GM19397 (cell line): ENCODE measurements at regions not wholly inside any gene's neighbourhood (a gene's known extent, or its start where the extent isn't known, plus 50 kb on each side); places are given as distances from the start of the nearest gene placed in this dataset.

Experiments used
- ATAC-seq: cut with Tn5 transposase; IDR thresholded peaks from one replicate; pipeline ENCODE4 v1.9.1; 2021; ENCODE audit warnings: mild to moderate bottlenecking, moderate library complexity; ENCODE audit not compliant: unreplicated experiment

GRCh38 chr5:8048920-8049319 lies 180.0 kb downstream of the MTRR start:
- no peak for ATAC-seq

GRCh38 chr5:8050616-8051175 lies 181.7 kb downstream of the MTRR start:
- no peak for ATAC-seq

- ATAC-seq: no peak
These were observed 184.3 kb downstream of the MTRR start for GRCh38 chr5:8053270-8053669.

- ATAC-seq: no peak
These were observed 188.8 kb downstream of the MTRR start for GRCh38 chr5:8057769-8058168.

- no peak for ATAC-seq
These were observed 189.8 kb downstream of the MTRR start for GRCh38 chr5:8058616-8059190.

- ATAC-seq: no peak
These were observed 190.4 kb downstream of the MTRR start for GRCh38 chr5:8059337-8059736.

GRCh38 chr5:8060235-8060952 lies 191.4 kb downstream of the MTRR start:
- no peak for ATAC-seq

- ATAC-seq: no peak
These were observed 192.0 kb downstream of the MTRR start for GRCh38 chr5:8060953-8061429.

GRCh38 chr5:8062521-8062920 lies 193.6 kb downstream of the MTRR start:
- ATAC-seq: no peak

GRCh38 chr5:8068078-8068477 lies 199.1 kb downstream of the MTRR start:
- no peak for ATAC-seq

GRCh38 chr5:8070138-8070537 lies 201.2 kb downstream of the MTRR start:
- ATAC-seq: no peak

- ATAC-seq: no peak
These were observed 210.1 kb downstream of the MTRR start for GRCh38 chr5:8079056-8079455.

GRCh38 chr5:8081179-8081578 lies 212.2 kb downstream of the MTRR start:
- peak; percentile 50 for ATAC-seq

GRCh38 chr5:8093669-8094068 lies 224.7 kb downstream of the MTRR start:
- ATAC-seq: no peak

- no peak for ATAC-seq
These were observed 225.4 kb downstream of the MTRR start for GRCh38 chr5:8094304-8094703.

- no peak for ATAC-seq
These were observed 228.2 kb downstream of the MTRR start for GRCh38 chr5:8097146-8097545.

- no peak for ATAC-seq
These were observed 229.1 kb downstream of the MTRR start for GRCh38 chr5:8098081-8098480.

GRCh38 chr5:8102714-8103113 lies 233.8 kb downstream of the MTRR start:
- ATAC-seq: no peak

GRCh38 chr5:8114597-8115266 lies 245.8 kb downstream of the MTRR start:
- no peak for ATAC-seq

GRCh38 chr5:8123559-8123958 lies 254.6 kb downstream of the MTRR start:
- no peak for ATAC-seq

- ATAC-seq: no peak
These were observed 265.7 kb downstream of the MTRR start for GRCh38 chr5:8134609-8135008.

- no peak for ATAC-seq
These were observed 266.8 kb downstream of the MTRR start for GRCh38 chr5:8135742-8136141.
